ENCODE measurements at regions not wholly inside any gene's neighbourhood (a gene's known extent, or its start where the extent isn't known, plus 50 kb on each side); places are given as distances from the start of the nearest gene placed in this dataset.

- Histone ChIP-seq H3K27ac (ENCODE audit: insufficient read depth, low read depth, low read length, poor library complexity, severe bottlenecking) (no peak overlapping the region), H3K9me3 (ENCODE audit: control insufficient read depth, low read length) (no peaks in the 10 kb centered on the region), H3K4me1 (ENCODE audit: control insufficient read depth, insufficient read depth, low read length) (no peaks in the 10 kb centered on the region), H3K36me3 (ENCODE audit: control insufficient read depth, insufficient read depth, low read length) (no peaks in the 10 kb centered on the region), H3K4me3 (ENCODE audit: insufficient read depth, low read depth, low read length) (no peak overlapping the region), H3K27me3 (ENCODE audit: control insufficient read depth, insufficient read depth, low read length, poor library complexity, severe bottlenecking) (no peaks in the 10 kb centered on the region)
- 96 to 97% methylated on average over 9 to 10 of the region's 10 CpGs for WGBS, 2 experiments
Measured at GRCh38 chr6:164534070-164534766, 775.2 kb downstream of the C6orf118 start.

GRCh38 chr6:164533045-164533362 lies 776.4 kb downstream of the C6orf118 start:
- Histone ChIP-seq H3K4me1 (ENCODE audit: control insufficient read depth, insufficient read depth, low read length) (no peaks in the 10 kb centered on the region), H3K36me3 (ENCODE audit: control insufficient read depth, insufficient read depth, low read length) (no peaks in the 10 kb centered on the region), H3K27ac (ENCODE audit: insufficient read depth, low read depth, low read length, poor library complexity, severe bottlenecking) (no peak overlapping the region), H3K9me3 (ENCODE audit: control insufficient read depth, low read length) (no peaks in the 10 kb centered on the region), H3K4me3 (ENCODE audit: insufficient read depth, low read depth, low read length) (no peak overlapping the region), H3K27me3 (ENCODE audit: control insufficient read depth, insufficient read depth, low read length, poor library complexity, severe bottlenecking) (no peaks in the 10 kb centered on the region)
- WGBS, 2 experiments: 77 to 84% methylated on average over 5 of the region's 5 CpGs

- H3K9me3 ChIP-seq (ENCODE audit: control insufficient read depth, low read length): no peaks in the 10 kb centered on the region
- H3K4me1 ChIP-seq (ENCODE audit: control insufficient read depth, insufficient read depth, low read length): no peaks in the 10 kb centered on the region
- H3K27ac ChIP-seq (ENCODE audit: insufficient read depth, low read depth, low read length, poor library complexity, severe bottlenecking): no peak overlapping the region
- no peaks in the 10 kb centered on the region for H3K36me3 ChIP-seq (ENCODE audit: control insufficient read depth, insufficient read depth, low read length)
- H3K4me3 ChIP-seq (ENCODE audit: insufficient read depth, low read depth, low read length): no peak overlapping the region
- no peaks in the 10 kb centered on the region for H3K27me3 ChIP-seq (ENCODE audit: control insufficient read depth, insufficient read depth, low read length, poor library complexity, severe bottlenecking)
- 87 to 92% methylated on average over 9 of the region's 9 CpGs for WGBS, 2 experiments
Measured at GRCh38 chr6:164532198-164533044, 777.0 kb downstream of the C6orf118 start.

GRCh38 chr6:164531736-164532135 lies 777.7 kb downstream of the C6orf118 start:
- H3K27ac ChIP-seq (ENCODE audit: insufficient read depth, low read depth, low read length, poor library complexity, severe bottlenecking): no peak overlapping the region
- H3K36me3 ChIP-seq (ENCODE audit: control insufficient read depth, insufficient read depth, low read length): peaks cover 3% of the 10 kb centered on the region
- no peak overlapping the region for H3K4me3 ChIP-seq (ENCODE audit: insufficient read depth, low read depth, low read length)
- H3K27me3 ChIP-seq (ENCODE audit: control insufficient read depth, insufficient read depth, low read length, poor library complexity, severe bottlenecking): no peaks in the 10 kb centered on the region
- WGBS, 2 experiments: 93 to 96% methylated on average over 3 of the region's 3 CpGs
- H3K9me3 ChIP-seq (ENCODE audit: control insufficient read depth, low read length): peaks cover 3% of the 10 kb centered on the region
- no peaks in the 10 kb centered on the region for H3K4me1 ChIP-seq (ENCODE audit: control insufficient read depth, insufficient read depth, low read length)

- Histone ChIP-seq H3K4me3 (ENCODE audit: insufficient read depth, low read depth, low read length) (no peak overlapping the region), H3K36me3 (ENCODE audit: control insufficient read depth, insufficient read depth, low read length) (peaks cover 3% of the 10 kb centered on the region), H3K27me3 (ENCODE audit: control insufficient read depth, insufficient read depth, low read length, poor library complexity, severe bottlenecking) (no peaks in the 10 kb centered on the region), H3K27ac (ENCODE audit: insufficient read depth, low read depth, low read length, poor library complexity, severe bottlenecking) (no peak overlapping the region), H3K4me1 (ENCODE audit: control insufficient read depth, insufficient read depth, low read length) (no peaks in the 10 kb centered on the region), H3K9me3 (ENCODE audit: control insufficient read depth, low read length) (peaks cover 6% of the 10 kb centered on the region)
- WGBS, 2 experiments: 92 to 98% methylated on average over 3 of the region's 3 CpGs
Measured at GRCh38 chr6:164528539-164528938, 780.9 kb downstream of the C6orf118 start.

GRCh38 chr6:164523087-164523654 lies 786.2 kb downstream of the C6orf118 start:
- H3K9me3 ChIP-seq (ENCODE audit: control insufficient read depth, low read length): peaks cover 12% of the 10 kb centered on the region
- peaks cover 3% of the 10 kb centered on the region for H3K36me3 ChIP-seq (ENCODE audit: control insufficient read depth, insufficient read depth, low read length)
- H3K4me3 ChIP-seq (ENCODE audit: insufficient read depth, low read depth, low read length): no peak overlapping the region
- H3K4me1 ChIP-seq (ENCODE audit: control insufficient read depth, insufficient read depth, low read length): no peaks in the 10 kb centered on the region
- no peaks in the 10 kb centered on the region for H3K27me3 ChIP-seq (ENCODE audit: control insufficient read depth, insufficient read depth, low read length, poor library complexity, severe bottlenecking)
- 100% methylated on average over 1 of the region's 1 CpG; no CpG with 5 or more reads in 1 of the 2 experiments for WGBS, 2 experiments
- no peak overlapping the region for H3K27ac ChIP-seq (ENCODE audit: insufficient read depth, low read depth, low read length, poor library complexity, severe bottlenecking)

GRCh38 chr6:164520916-164521315 lies 788.5 kb downstream of the C6orf118 start:
- Histone ChIP-seq H3K4me1 (ENCODE audit: control insufficient read depth, insufficient read depth, low read length) (no peaks in the 10 kb centered on the region), H3K27ac (ENCODE audit: insufficient read depth, low read depth, low read length, poor library complexity, severe bottlenecking) (no peak overlapping the region), H3K9me3 (ENCODE audit: control insufficient read depth, low read length) (peaks cover 6% of the 10 kb centered on the region), H3K27me3 (ENCODE audit: control insufficient read depth, insufficient read depth, low read length, poor library complexity, severe bottlenecking) (no peaks in the 10 kb centered on the region), H3K4me3 (ENCODE audit: insufficient read depth, low read depth, low read length) (no peak overlapping the region), H3K36me3 (ENCODE audit: control insufficient read depth, insufficient read depth, low read length) (no peaks in the 10 kb centered on the region)
- 95% methylated on average over 4 of the region's 4 CpGs for WGBS, 2 experiments

GRCh38 chr6:164507206-164507940 lies 802.0 kb downstream of the C6orf118 start:
- Histone ChIP-seq H3K27ac (ENCODE audit: insufficient read depth, low read depth, low read length, poor library complexity, severe bottlenecking) (no peak overlapping the region), H3K36me3 (ENCODE audit: control insufficient read depth, insufficient read depth, low read length) (no peaks in the 10 kb centered on the region), H3K9me3 (ENCODE audit: control insufficient read depth, low read length) (no peaks in the 10 kb centered on the region), H3K27me3 (ENCODE audit: control insufficient read depth, insufficient read depth, low read length, poor library complexity, severe bottlenecking) (no peaks in the 10 kb centered on the region), H3K4me3 (ENCODE audit: insufficient read depth, low read depth, low read length) (no peak overlapping the region), H3K4me1 (ENCODE audit: control insufficient read depth, insufficient read depth, low read length) (no peaks in the 10 kb centered on the region)
- WGBS, 2 experiments: 94 to 95% methylated on average over 8 of the region's 8 CpGs

GRCh38 chr6:164505425-164505824 lies 804.0 kb downstream of the C6orf118 start:
- Histone ChIP-seq H3K27me3 (ENCODE audit: control insufficient read depth, insufficient read depth, low read length, poor library complexity, severe bottlenecking) (no peaks in the 10 kb centered on the region), H3K4me1 (ENCODE audit: control insufficient read depth, insufficient read depth, low read length) (no peaks in the 10 kb centered on the region), H3K9me3 (ENCODE audit: control insufficient read depth, low read length) (no peaks in the 10 kb centered on the region), H3K36me3 (ENCODE audit: control insufficient read depth, insufficient read depth, low read length) (no peaks in the 10 kb centered on the region), H3K4me3 (ENCODE audit: insufficient read depth, low read depth, low read length) (no peak overlapping the region), H3K27ac (ENCODE audit: insufficient read depth, low read depth, low read length, poor library complexity, severe bottlenecking) (no peak overlapping the region)
- 89 to 91% methylated on average over 4 of the region's 4 CpGs for WGBS, 2 experiments

GRCh38 chr6:164502833-164503232 lies 806.6 kb downstream of the C6orf118 start:
- 89 to 93% methylated on average over 6 of the region's 6 CpGs for WGBS, 2 experiments
- Histone ChIP-seq H3K4me3 (ENCODE audit: insufficient read depth, low read depth, low read length) (no peak overlapping the region), H3K36me3 (ENCODE audit: control insufficient read depth, insufficient read depth, low read length) (no peaks in the 10 kb centered on the region), H3K27ac (ENCODE audit: insufficient read depth, low read depth, low read length, poor library complexity, severe bottlenecking) (no peak overlapping the region), H3K4me1 (ENCODE audit: control insufficient read depth, insufficient read depth, low read length) (no peaks in the 10 kb centered on the region), H3K27me3 (ENCODE audit: control insufficient read depth, insufficient read depth, low read length, poor library complexity, severe bottlenecking) (no peaks in the 10 kb centered on the region), H3K9me3 (ENCODE audit: control insufficient read depth, low read length) (no peaks in the 10 kb centered on the region)
